GM21576 (cell line): ENCODE measurements at regions not wholly inside any gene's neighbourhood (a gene's known extent, or its start where the extent isn't known, plus 50 kb on each side); places are given as distances from the start of the nearest gene placed in this dataset.
"Not testable (repeated sequence)": the region's sequence is repeated elsewhere in the genome, so short reads cannot be mapped to it uniquely, and the experiment has no call there.

Experiments
- ATAC-seq: cut with Tn5 transposase; IDR thresholded peaks from one replicate; pipeline ENCODE4 v1.9.1; 2021; ENCODE audit warnings: mild to moderate bottlenecking, moderate library complexity; ENCODE audit not compliant: unreplicated experiment

- no peak for ATAC-seq
These were observed 68.4 kb upstream of the HABP2 start for GRCh38 chr10:113484487-113484886.

GRCh38 chr10:113485736-113486135 is 67.1 kb upstream of the HABP2 start:
- ATAC-seq: no peak

- ATAC-seq: no peak
These were observed 66.3 kb upstream of the HABP2 start for GRCh38 chr10:113486531-113486930.

GRCh38 chr10:113487154-113487553 is 65.7 kb upstream of the HABP2 start:
- ATAC-seq: no peak

GRCh38 chr10:113488186-113488585 is 64.7 kb upstream of the HABP2 start:
- ATAC-seq: no peak

GRCh38 chr10:113489522-113489921 is 63.3 kb upstream of the HABP2 start:
- ATAC-seq: not testable (repeated sequence)

GRCh38 chr10:113491967-113492565 is 60.8 kb upstream of the HABP2 start:
- ATAC-seq: no peak

GRCh38 chr10:113493195-113493594 is 59.7 kb upstream of the HABP2 start:
- ATAC-seq: no peak

- ATAC-seq: no peak
These were observed 59.0 kb upstream of the HABP2 start for GRCh38 chr10:113493882-113494301.

GRCh38 chr10:113494761-113495160 is 58.1 kb upstream of the HABP2 start:
- no peak for ATAC-seq

GRCh38 chr10:113495553-113495952 is 57.3 kb upstream of the HABP2 start:
- ATAC-seq: no peak

GRCh38 chr10:113496111-113497109 is 56.4 kb upstream of the HABP2 start:
- ATAC-seq: no peak

- ATAC-seq: no peak
These were observed 55.7 kb upstream of the HABP2 start for GRCh38 chr10:113497198-113497597.

- no peak for ATAC-seq
These were observed 53.9 kb upstream of the HABP2 start for GRCh38 chr10:113498997-113499396.

GRCh38 chr10:113499806-113500205 is 53.0 kb upstream of the HABP2 start:
- ATAC-seq: no peak

GRCh38 chr10:113501031-113501430 is 51.8 kb upstream of the HABP2 start:
- ATAC-seq: not testable (repeated sequence)
